ENCODE measurements at regions not wholly inside any gene's neighbourhood (a gene's known extent, or its start where the extent isn't known, plus 50 kb on each side); places are given as distances from the start of the nearest gene placed in this dataset.

DNA sequence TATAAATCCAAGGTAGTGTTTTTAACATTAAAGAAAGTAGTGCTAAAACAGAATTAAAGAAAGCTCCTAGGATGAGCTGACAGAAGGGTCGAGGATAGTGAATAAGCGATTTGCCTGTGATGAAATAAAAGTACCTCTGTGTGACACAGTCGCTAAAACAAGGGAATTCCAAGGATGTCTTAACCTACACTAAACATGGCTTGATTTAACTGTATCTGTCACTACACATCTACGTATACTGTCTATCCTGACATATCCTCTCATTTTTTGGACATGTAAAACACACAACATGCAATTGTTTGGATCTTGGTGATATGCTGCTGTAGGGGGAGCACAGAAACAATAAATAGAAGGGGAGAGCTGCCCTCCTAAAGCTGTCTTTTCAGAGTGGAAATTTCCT is 580.8 kb upstream of the SLC8A1 start:
- no peak for TF ChIP-seq POLR2A (IDR thresholded peaks at IDR 0.05)
- TF ChIP-seq, protein P1, sequence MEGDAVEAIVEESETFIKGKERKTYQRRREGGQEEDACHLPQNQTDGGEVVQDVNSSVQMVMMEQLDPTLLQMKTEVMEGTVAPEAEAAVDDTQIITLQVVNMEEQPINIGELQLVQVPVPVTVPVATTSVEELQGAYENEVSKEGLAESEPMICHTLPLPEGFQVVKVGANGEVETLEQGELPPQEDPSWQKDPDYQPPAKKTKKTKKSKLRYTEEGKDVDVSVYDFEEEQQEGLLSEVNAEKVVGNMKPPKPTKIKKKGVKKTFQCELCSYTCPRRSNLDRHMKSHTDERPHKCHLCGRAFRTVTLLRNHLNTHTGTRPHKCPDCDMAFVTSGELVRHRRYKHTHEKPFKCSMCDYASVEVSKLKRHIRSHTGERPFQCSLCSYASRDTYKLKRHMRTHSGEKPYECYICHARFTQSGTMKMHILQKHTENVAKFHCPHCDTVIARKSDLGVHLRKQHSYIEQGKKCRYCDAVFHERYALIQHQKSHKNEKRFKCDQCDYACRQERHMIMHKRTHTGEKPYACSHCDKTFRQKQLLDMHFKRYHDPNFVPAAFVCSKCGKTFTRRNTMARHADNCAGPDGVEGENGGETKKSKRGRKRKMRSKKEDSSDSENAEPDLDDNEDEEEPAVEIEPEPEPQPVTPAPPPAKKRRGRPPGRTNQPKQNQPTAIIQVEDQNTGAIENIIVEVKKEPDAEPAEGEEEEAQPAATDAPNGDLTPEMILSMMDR (IDR thresholded peaks at IDR 0.05): no peak

Data from esophagus squamous epithelium (tissue), 4 donors.